ENCODE measurements at regions not wholly inside any gene's neighbourhood (a gene's known extent, or its start where the extent isn't known, plus 50 kb on each side); places are given as distances from the start of the nearest gene placed in this dataset.

- ATAC-seq (ENCODE audit: low read depth), result no peak
- Mint-ChIP-seq H3K36me3 (ENCODE audit: low read depth) (no peaks in the 10 kb centered on the region), H3K4me3 (no peak overlapping the region), H3K4me1 (no peaks in the 10 kb centered on the region), H3K27ac (no peak overlapping the region), H3K27me3 (peaks cover 5% of the 10 kb centered on the region), H3K9me3 (no peaks in the 10 kb centered on the region)
- intact Hi-C loops (cut with micrococcal nuclease), result no loop called here
- no peak for DNase-seq
- ChIA-PET CTCF (no interaction called here), POLR2A (no interaction called here)
- no peak for TF ChIP-seq CTCF (IDR thresholded peaks at IDR 0.05)
Measured at GRCh38 chr16:26840691-26841090, 226.0 kb upstream of the C16orf82 start.

GRCh38 chr16:26856271-26856670, 210.5 kb upstream of the C16orf82 start:
- Mint-ChIP-seq H3K9me3 (peaks cover 19% of the 10 kb centered on the region), H3K4me1 (no peaks in the 10 kb centered on the region), H3K36me3 (ENCODE audit: low read depth) (no peaks in the 10 kb centered on the region), H3K4me3 (no peak overlapping the region), H3K27me3 (peaks cover 3% of the 10 kb centered on the region), H3K27ac (no peak overlapping the region)
- CTCF ChIA-PET, result no interaction called here
- intact Hi-C loops (cut with micrococcal nuclease), result no loop called here
- TF ChIP-seq CTCF (IDR thresholded peaks at IDR 0.05), result no peak
- DNase-seq (no peak), ATAC-seq (ENCODE audit: low read depth) (no peak)
- POLR2A ChIA-PET, result no interaction called here

GRCh38 chr16:26856791-26857190, 209.9 kb upstream of the C16orf82 start:
- POLR2A ChIA-PET, result no interaction called here
- CTCF ChIA-PET, result no interaction called here

GRCh38 chr16:26857371-26857770, 209.4 kb upstream of the C16orf82 start:
- Mint-ChIP-seq H3K36me3 (ENCODE audit: low read depth) (no peaks in the 10 kb centered on the region), H3K9me3 (peaks cover 19% of the 10 kb centered on the region), H3K4me1 (no peaks in the 10 kb centered on the region), H3K27ac (no peak overlapping the region), H3K4me3 (no peak overlapping the region), H3K27me3 (peaks cover 3% of the 10 kb centered on the region)
- intact Hi-C loops (cut with micrococcal nuclease), result no loop called here
- ChIA-PET POLR2A (no interaction called here), CTCF (no interaction called here)
- TF ChIP-seq CTCF (IDR thresholded peaks at IDR 0.05), result no peak
- ATAC-seq (ENCODE audit: low read depth) (no peak), DNase-seq (no peak)

More at GRCh38 chr16:26856791-26857190, 209.9 kb upstream of the C16orf82 start:
- ATAC-seq (ENCODE audit: low read depth) (no peak), DNase-seq (no peak)
- Mint-ChIP-seq H3K36me3 (ENCODE audit: low read depth) (no peaks in the 10 kb centered on the region), H3K27me3 (peaks cover 3% of the 10 kb centered on the region), H3K4me3 (no peak overlapping the region), H3K9me3 (peaks cover 19% of the 10 kb centered on the region), H3K4me1 (no peaks in the 10 kb centered on the region), H3K27ac (no peak overlapping the region)
- TF ChIP-seq CTCF (IDR thresholded peaks at IDR 0.05), result no peak
- intact Hi-C loops (cut with micrococcal nuclease), result no loop called here

- H3K27me3 Mint-ChIP-seq, result no peaks in the 10 kb centered on the region
- ATAC-seq (ENCODE audit: low read depth), result no peak
- no peak for TF ChIP-seq CTCF (IDR thresholded peaks at IDR 0.05)
- CTCF ChIA-PET, result no interaction called here
- H3K4me3 Mint-ChIP-seq, result no peak overlapping the region
- DNase-seq, result no peak
- intact Hi-C loops (cut with micrococcal nuclease), result no loop called here
- peaks cover 19% of the 10 kb centered on the region for H3K9me3 Mint-ChIP-seq
- H3K36me3 Mint-ChIP-seq (ENCODE audit: low read depth), result no peaks in the 10 kb centered on the region
- POLR2A ChIA-PET, result no interaction called here
- H3K27ac Mint-ChIP-seq, result no peak overlapping the region
- H3K4me1 Mint-ChIP-seq, result no peaks in the 10 kb centered on the region
Measured at GRCh38 chr16:26860506-26860905, 206.2 kb upstream of the C16orf82 start.

All from activated B cell treated with CpG ODN at 0.5 μM for 24 hours (primary cell).